H1 (cell line): ENCODE measurements at regions not wholly inside any gene's neighbourhood (a gene's known extent, or its start where the extent isn't known, plus 50 kb on each side); places are given as distances from the start of the nearest gene placed in this dataset.
"Not testable (repeated sequence)": the region's sequence is repeated elsewhere in the genome, so short reads cannot be mapped to it uniquely, and the experiment has no call there.

Experiments
- CTCF ChIA-PET: fragments of 300-600 bp; sonication (Branson Sonifier 250); formaldehyde crosslinking; loops from one replicate; lab custom pipeline; 2021; ENCODE audit not compliant: partially characterized antibody; lab: Charles Lee
- POLR2A ChIA-PET: fragments of 300-600 bp; sonication (Branson Sonifier 250); formaldehyde crosslinking; loops from one replicate; lab custom pipeline; 2021; ENCODE audit warnings: inconsistent platforms; ENCODE audit not compliant: partially characterized antibody; lab: Charles Lee
- DNase-seq, 2 experiments: peaks; one replicate each; pipeline versions ENCODE4 v3.0.0 to v3.0.0-alpha.2; 2010 to 2022; ENCODE audit warnings: low spot score in 2 of 2, low read depth in 1 of 2, mixed read lengths in 1 of 2
- FAIRE-seq: peaks from 2 replicates; lab custom pipeline; 2011; peaks lifted over from hg19 to GRCh38; lab: Jason Lieb, UNC
- H2AFZ ChIP-seq: 2 replicates; pipeline ENCODE4 v1.8.1; 2012; ENCODE audit warnings: low read length, inconsistent platforms
- H2AK5ac ChIP-seq: 2 replicates; pipeline ENCODE4 v1.6.1; 2013; ENCODE audit warnings: low read depth, low read length
- H2BK120ac ChIP-seq: replicated peaks from 2 replicates; pipeline ENCODE3; 2013; ENCODE audit warnings: low read depth, low read length, inconsistent platforms
- H2BK12ac ChIP-seq: 2 replicates; pipeline ENCODE4 v1.6.1; 2013; ENCODE audit warnings: low read depth, low read length
- H2BK15ac ChIP-seq: 2 replicates; pipeline ENCODE4 v1.6.1; 2013; ENCODE audit warnings: low read length
- H2BK20ac ChIP-seq: 2 replicates; pipeline ENCODE4 v1.6.1; 2013; ENCODE audit warnings: low read length
- H2BK5ac ChIP-seq: 2 replicates; pipeline ENCODE4 v1.6.1; 2013; ENCODE audit warnings: low read depth, low read length
- H3K14ac ChIP-seq: 2 replicates; pipeline ENCODE4 v1.6.1; 2013; ENCODE audit warnings: inconsistent platforms; ENCODE audit not compliant: insufficient read length
- H3K18ac ChIP-seq: 2 replicates; pipeline ENCODE4 v1.6.1; 2013; ENCODE audit warnings: low read length; ENCODE audit errors: extremely low read depth
- H3K23ac ChIP-seq: 2 replicates; pipeline ENCODE4 v1.6.1; 2013; ENCODE audit warnings: inconsistent platforms; ENCODE audit not compliant: insufficient read length
- H3K23me2 ChIP-seq: 2 replicates; pipeline ENCODE4 v1.6.1; 2013; ENCODE audit warnings: low read depth, low read length
- H3K27ac ChIP-seq: 2 replicates; pipeline ENCODE4 v1.6.1; 2011; ENCODE audit warnings: low read depth, low read length, inconsistent platforms
- H3K27me3 ChIP-seq, 4 experiments: replicated peaks in 1 of 4; 1 replicate in 1 of 4; 2 replicates in 3 of 4; pipeline versions ENCODE4 v1.6.1 to v1.8.1; 2011 to 2013; ENCODE audit warnings: low read length in 3 of 4, mild to moderate bottlenecking in 3 of 4, inconsistent platforms in 2 of 4, mixed read lengths in 2 of 4, moderate library complexity in 1 of 4; ENCODE audit not compliant: control insufficient read depth in 3 of 4, insufficient read depth in 3 of 4; ENCODE audit errors: extremely low read depth in 1 of 4
- H3K36me3 ChIP-seq, 4 experiments: 2 replicates each; pipeline versions ENCODE4 v1.6.1 to v1.8.1; 2011 to 2013; ENCODE audit warnings: mild to moderate bottlenecking in 4 of 4, low read length in 3 of 4, moderate library complexity in 2 of 4, control low read depth in 1 of 4, inconsistent platforms in 1 of 4; ENCODE audit not compliant: insufficient read depth in 4 of 4, control insufficient read depth in 2 of 4
- H3K4ac ChIP-seq: replicated peaks from 2 replicates; pipeline ENCODE3; 2013; ENCODE audit warnings: low read length, low read depth, mixed read lengths, inconsistent platforms; ENCODE audit not compliant: insufficient read length
- H3K4me1 ChIP-seq, 4 experiments: replicated peaks in 1 of 4; 1 replicate in 1 of 4; 2 replicates in 3 of 4; pipeline versions ENCODE4 v1.6.1 to v1.8.1; 2011 to 2013; ENCODE audit warnings: low read length in 3 of 4, inconsistent platforms in 2 of 4, mixed read lengths in 1 of 4; ENCODE audit not compliant: insufficient read depth in 4 of 4, control insufficient read depth in 3 of 4
- H3K4me2 ChIP-seq, 2 experiments: 2 replicates each; pipeline versions ENCODE4 v1.6.1 to v1.8.1; 2011 to 2013; ENCODE audit warnings: low read depth in 2 of 2, low read length in 2 of 2, control low read depth in 1 of 2, inconsistent platforms in 1 of 2, mild to moderate bottlenecking in 1 of 2; ENCODE audit not compliant: insufficient read depth in 1 of 2
- H3K4me3 ChIP-seq, 4 experiments: fragments of 200-600, 300-600 bp in 1 of 4; sonication (generic), shearing (Covaris generic), sonication (Bioruptor Twin) in 1 of 4; 2 replicates each; pipeline versions ENCODE4 v1.5.1 to v1.8.1; 2011 to 2016; ENCODE audit warnings: low read length in 4 of 4, low read depth in 3 of 4, control low read depth in 2 of 4, inconsistent platforms in 2 of 4, mild to moderate bottlenecking in 2 of 4, mixed read lengths in 1 of 4, moderate library complexity in 1 of 4; ENCODE audit not compliant: insufficient read depth in 2 of 4; ENCODE audit errors: extremely low read depth in 1 of 4
- H3K56ac ChIP-seq: replicated peaks from 2 replicates; pipeline ENCODE3; 2013; ENCODE audit warnings: low read depth, mild to moderate bottlenecking, mixed read lengths, low read length, inconsistent platforms; ENCODE audit not compliant: insufficient read length
- H3K79me1 ChIP-seq: 2 replicates; pipeline ENCODE4 v1.6.1; 2013; ENCODE audit warnings: low read depth, low read length, control low read depth
- H3K79me2 ChIP-seq, 2 experiments: 2 replicates each; pipeline versions ENCODE4 v1.6.1 to v1.8.1; 2012 to 2013; ENCODE audit warnings: low read length in 2 of 2, mild to moderate bottlenecking in 2 of 2, inconsistent platforms in 1 of 2; ENCODE audit not compliant: insufficient read depth in 2 of 2, control insufficient read depth in 1 of 2
- H3K9ac ChIP-seq, 4 experiments: replicated peaks in 1 of 4; 1 replicate in 1 of 4; 2 replicates in 3 of 4; pipeline versions ENCODE4 v1.6.1 to v1.8.1; 2011 to 2013; ENCODE audit warnings: low read depth in 3 of 4, low read length in 3 of 4, control low read depth in 2 of 4, mild to moderate bottlenecking in 2 of 4, moderate library complexity in 2 of 4, inconsistent platforms in 1 of 4; ENCODE audit errors: extremely low read depth in 1 of 4
- H3K9me3 ChIP-seq, 2 experiments: 2 replicates each; pipeline versions ENCODE4 v1.6.1 to v1.8.1; 2012 to 2013; ENCODE audit warnings: mild to moderate bottlenecking in 2 of 2, moderate library complexity in 2 of 2, control low read depth in 1 of 2, inconsistent platforms in 1 of 2, low read depth in 1 of 2, low read length in 1 of 2, mixed read lengths in 1 of 2; ENCODE audit not compliant: insufficient read depth in 2 of 2
- H4K20me1 ChIP-seq, 2 experiments: replicated peaks in 1 of 2; 2 replicates each; pipeline versions ENCODE3 to v1.8.1; 2011 to 2013; ENCODE audit warnings: inconsistent platforms in 2 of 2, low read length in 2 of 2, mild to moderate bottlenecking in 1 of 2; ENCODE audit not compliant: insufficient read depth in 2 of 2, control insufficient read depth in 1 of 2
- H4K5ac ChIP-seq: 2 replicates; pipeline ENCODE4 v1.6.1; 2013; ENCODE audit warnings: low read length, low read depth, mixed read lengths, inconsistent platforms; ENCODE audit not compliant: insufficient read length
- H4K8ac ChIP-seq: 2 replicates; pipeline ENCODE4 v1.8.0; 2013; ENCODE audit warnings: mild to moderate bottlenecking, moderate library complexity, low read length, inconsistent platforms; ENCODE audit not compliant: insufficient read depth; ENCODE audit errors: extremely low read depth
- H4K91ac ChIP-seq: replicated peaks from 2 replicates; pipeline ENCODE3; 2013; ENCODE audit warnings: low read length, mixed read lengths, inconsistent platforms; ENCODE audit not compliant: insufficient read length
- CHD2 ChIP-seq: IDR thresholded peaks from 2 replicates; pipeline ENCODE4 v1.6.1; 2012; ENCODE audit warnings: low read length, improper control_type of control experiment
- HDAC6 ChIP-seq: IDR thresholded peaks from one replicate; pipeline ENCODE4 v1.7.1; 2012; ENCODE audit warnings: low read depth, mild to moderate bottlenecking, inconsistent platforms, low read length, moderate library complexity
- POU5F1 ChIP-seq: IDR thresholded peaks from 2 replicates; pipeline ENCODE4 v1.6.1; 2011; ENCODE audit warnings: low read depth, mild to moderate bottlenecking, low read length, moderate library complexity
- SIRT6 ChIP-seq: IDR thresholded peaks from one replicate; pipeline ENCODE4 v1.7.1; 2012; ENCODE audit warnings: low read length, inconsistent platforms
- SP4 ChIP-seq: IDR thresholded peaks from 2 replicates; pipeline ENCODE4 v1.6.1; 2012; ENCODE audit warnings: low read length, inconsistent platforms
- TBP ChIP-seq: IDR thresholded peaks from 2 replicates; pipeline ENCODE4 v1.6.1; 2011; ENCODE audit warnings: low read depth, low read length, improper control_type of control experiment
- WGBS, 2 experiments: shearing (Covaris generic) in 1 of 2; methylation state at CpG; one replicate each; pipeline versions ENCODE4 v1.1.6 to v1.1.7; 2013 to 2015; ENCODE audit warnings: low lambda C conversion rate in 2 of 2, mixed read lengths in 2 of 2, inconsistent platforms in 1 of 2, low coverage in 1 of 2, missing lambda C conversion rate in 1 of 2; ENCODE audit not compliant: insufficient replicate concordance in 2 of 2, insufficient coverage in 1 of 2, insufficient read length in 1 of 2; ENCODE audit errors: extremely low coverage in 1 of 2, missing lambda C conversion rate in 1 of 2; 5-methylcytosine and 5-hydroxymethylcytosine counted together

- TF ChIP-seq HDAC6: no peak
- TF ChIP-seq TBP: no peak
- TF ChIP-seq CHD2: no peak
- no peak for TF ChIP-seq POU5F1
- TF ChIP-seq SP4: no peak
- no peak for TF ChIP-seq SIRT6
Observed at GRCh38 chr12:4151362-4152121, 122.0 kb upstream of the CCND2 start (continued).

- WGBS, 2 experiments: 97% methylated on average over 11 of the region's 11 CpGs; no CpG with 5 or more reads in 1 of the 2 experiments
- H3K4me2 ChIP-seq, H3K79me2 ChIP-seq, H2BK5ac ChIP-seq, H2BK20ac ChIP-seq, H3K27ac ChIP-seq, H3K18ac ChIP-seq, H4K91ac ChIP-seq, H3K4ac ChIP-seq, H2AFZ ChIP-seq, H3K36me3 ChIP-seq, H3K23ac ChIP-seq, H3K4me3 ChIP-seq, H2BK12ac ChIP-seq, H3K23me2 ChIP-seq, H3K56ac ChIP-seq, H3K14ac ChIP-seq, H3K9ac ChIP-seq, H2BK120ac ChIP-seq, FAIRE-seq, H3K27me3 ChIP-seq, H3K9me3 ChIP-seq, H4K8ac ChIP-seq, H3K79me1 ChIP-seq, H4K20me1 ChIP-seq, H2BK15ac ChIP-seq, DNase-seq, H4K5ac ChIP-seq, H2AK5ac ChIP-seq: not testable (repeated sequence)
- H3K4me1 ChIP-seq: peaks cover 6 to 10% (median 8%) of the 10 kb centered on the region in 4 experiments; a peak in 6 of 7 replicates
- POLR2A ChIA-PET: interaction anchor here (1.4 kb wide), 1 partner anchor 132 kb away, joined by 4 read pairs; no protein-coding TSS in a partner anchor
- CTCF ChIA-PET: interaction anchor here (1.0 kb wide), 1 partner anchor 14 kb away, joined by 3 read pairs; no protein-coding TSS in a partner anchor
Observed at GRCh38 chr12:4150355-4150754, 123.2 kb upstream of the CCND2 start.
